GM19099 (cell line): ENCODE measurements at regions not wholly inside any gene's neighbourhood (a gene's known extent, or its start where the extent isn't known, plus 50 kb on each side); places are given as distances from the start of the nearest gene placed in this dataset.

Source experiments
- POLR2A ChIP-seq: IDR thresholded peaks from 3 replicates; pipeline ENCODE4 v1.6.1; 2011; ENCODE audit warnings: low read depth; ENCODE audit not compliant: insufficient read length; ENCODE audit errors: extremely low read depth

GRCh38 chr1:101376121-101377083 lies 139.6 kb downstream of the S1PR1 start:
- TF ChIP-seq POLR2A = no peak

- no peak for TF ChIP-seq POLR2A
These were observed 140.4 kb downstream of the S1PR1 start for GRCh38 chr1:101377084-101377835.

GRCh38 chr1:101379037-101379436 lies 142.2 kb downstream of the S1PR1 start:
- no peak for TF ChIP-seq POLR2A

GRCh38 chr1:101379950-101380349 lies 143.1 kb downstream of the S1PR1 start:
- TF ChIP-seq POLR2A = no peak

- TF ChIP-seq POLR2A = no peak
These were observed 145.3 kb downstream of the S1PR1 start for GRCh38 chr1:101382135-101382534.

- TF ChIP-seq POLR2A = no peak
These were observed 152.2 kb downstream of the S1PR1 start for GRCh38 chr1:101388904-101389546.

GRCh38 chr1:101389547-101389929 lies 152.7 kb downstream of the S1PR1 start:
- TF ChIP-seq POLR2A = no peak

GRCh38 chr1:101392552-101392951 lies 155.7 kb downstream of the S1PR1 start:
- TF ChIP-seq POLR2A = no peak

GRCh38 chr1:101394041-101394440 lies 157.2 kb downstream of the S1PR1 start:
- TF ChIP-seq POLR2A = no peak

- no peak for TF ChIP-seq POLR2A
These were observed 162.4 kb downstream of the S1PR1 start for GRCh38 chr1:101399222-101399621.

- no peak for TF ChIP-seq POLR2A
These were observed 169.5 kb downstream of the S1PR1 start for GRCh38 chr1:101406271-101406670.

- TF ChIP-seq POLR2A = no peak
These were observed 169.9 kb downstream of the S1PR1 start for GRCh38 chr1:101406681-101407080.

GRCh38 chr1:101407505-101408211 lies 170.8 kb downstream of the S1PR1 start:
- peak; percentile 34 for TF ChIP-seq POLR2A

- peak; percentile 45 for TF ChIP-seq POLR2A
These were observed 171.6 kb downstream of the S1PR1 start for GRCh38 chr1:101408212-101409042.
